ENCODE measurements at regions not wholly inside any gene's neighbourhood (a gene's known extent, or its start where the extent isn't known, plus 50 kb on each side); places are given as distances from the start of the nearest gene placed in this dataset.

GRCh38 chr18:60873708-60874107, 459.5 kb upstream of the CDH20 start:
- ATAC-seq = no peak
- TF ChIP-seq ARNTL (CRISPR knock-in tag; IDR thresholded peaks at IDR 0.05; ENCODE audit: borderline replicate concordance, low read depth) = no peak
- TF ChIP-seq ESRRG (CRISPR knock-in tag; IDR thresholded peaks at IDR 0.05) = no peak
- TF ChIP-seq CSDC2 (CRISPR knock-in tag; IDR thresholded peaks at IDR 0.05) = no peak
- TF ChIP-seq TCF4 (CRISPR knock-in tag; IDR thresholded peaks at IDR 0.05; ENCODE audit: borderline replicate concordance) = no peak
- no peak for TF ChIP-seq ZFP3 (CRISPR knock-in tag; IDR thresholded peaks at IDR 0.05)
- TF ChIP-seq ISL1 (CRISPR knock-in tag; IDR thresholded peaks at IDR 0.05) = peak; percentile 57
- no peak for TF ChIP-seq ZFP30 (CRISPR knock-in tag; IDR thresholded peaks at IDR 0.05)

DNA sequence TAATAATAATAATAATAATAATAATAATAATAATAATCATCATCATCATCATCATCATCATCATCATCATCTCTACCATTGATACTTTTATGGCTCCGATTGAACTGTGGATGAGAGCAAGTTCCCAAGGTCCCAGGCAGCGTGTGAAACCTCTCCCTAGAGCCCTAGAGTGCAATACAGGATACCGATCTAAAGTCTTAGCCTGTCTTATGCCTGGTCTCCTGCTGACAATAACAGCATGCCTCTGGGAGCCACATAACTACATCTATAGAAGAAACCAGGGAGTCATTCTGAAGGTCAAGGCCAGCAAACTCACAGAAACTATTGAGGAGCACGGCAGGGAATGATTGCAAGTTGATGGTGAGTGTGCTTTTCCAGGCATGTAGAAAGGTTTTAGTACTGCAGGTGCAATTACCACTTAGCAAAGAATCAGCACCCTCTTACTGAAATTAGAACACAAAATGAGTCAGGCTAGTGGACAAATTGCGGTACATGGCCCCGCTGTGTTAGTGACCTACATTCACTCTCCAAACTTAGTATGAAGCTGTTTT, 457.2 kb upstream of the CDH20 start:
- TF ChIP-seq GLIS3 (CRISPR knock-in tag; IDR thresholded peaks at IDR 0.05) = no peak
- TF ChIP-seq RARB (CRISPR knock-in tag; IDR thresholded peaks at IDR 0.05) = no peak
- no peak for TF ChIP-seq ISL1 (CRISPR knock-in tag; IDR thresholded peaks at IDR 0.05)
- TF ChIP-seq OSR1 (CRISPR knock-in tag; IDR thresholded peaks at IDR 0.05) = no peak
- no peak for TF ChIP-seq BACH2 (CRISPR knock-in tag; IDR thresholded peaks at IDR 0.05; ENCODE audit: borderline replicate concordance)
- TF ChIP-seq PPARA (CRISPR knock-in tag; IDR thresholded peaks at IDR 0.05; ENCODE audit: borderline replicate concordance) = no peak
- no peak for TF ChIP-seq ARNTL (CRISPR knock-in tag; IDR thresholded peaks at IDR 0.05; ENCODE audit: borderline replicate concordance, low read depth)
- no peak for TF ChIP-seq ZFP30 (CRISPR knock-in tag; IDR thresholded peaks at IDR 0.05)
- TF ChIP-seq TSHZ2 (CRISPR knock-in tag; IDR thresholded peaks at IDR 0.05) = no peak
- TF ChIP-seq ZNF8 (CRISPR knock-in tag; IDR thresholded peaks at IDR 0.05) = no peak
- no peak for TF ChIP-seq ZNF565 (CRISPR knock-in tag; conservative IDR thresholded peaks at IDR 0.05; ENCODE audit: low read depth)
- no peak for TF ChIP-seq ZNF70 (CRISPR knock-in tag; IDR thresholded peaks at IDR 0.05)
- no peak for TF ChIP-seq ZFP3 (CRISPR knock-in tag; IDR thresholded peaks at IDR 0.05)
- no peak for TF ChIP-seq ZC3H10 (CRISPR knock-in tag; IDR thresholded peaks at IDR 0.05)
- no peak for TF ChIP-seq TOX (CRISPR knock-in tag; IDR thresholded peaks at IDR 0.05; ENCODE audit: borderline replicate concordance)
- TF ChIP-seq, protein P1, sequence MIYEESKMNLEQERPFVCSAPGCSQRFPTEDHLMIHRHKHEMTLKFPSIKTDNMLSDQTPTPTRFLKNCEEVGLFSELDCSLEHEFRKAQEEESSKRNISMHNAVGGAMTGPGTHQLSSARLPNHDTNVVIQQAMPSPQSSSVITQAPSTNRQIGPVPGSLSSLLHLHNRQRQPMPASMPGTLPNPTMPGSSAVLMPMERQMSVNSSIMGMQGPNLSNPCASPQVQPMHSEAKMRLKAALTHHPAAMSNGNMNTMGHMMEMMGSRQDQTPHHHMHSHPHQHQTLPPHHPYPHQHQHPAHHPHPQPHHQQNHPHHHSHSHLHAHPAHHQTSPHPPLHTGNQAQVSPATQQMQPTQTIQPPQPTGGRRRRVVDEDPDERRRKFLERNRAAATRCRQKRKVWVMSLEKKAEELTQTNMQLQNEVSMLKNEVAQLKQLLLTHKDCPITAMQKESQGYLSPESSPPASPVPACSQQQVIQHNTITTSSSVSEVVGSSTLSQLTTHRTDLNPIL (CRISPR knock-in tag; IDR thresholded peaks at IDR 0.05; ENCODE audit: low read depth) = no peak
- no peak for ATAC-seq

DNA sequence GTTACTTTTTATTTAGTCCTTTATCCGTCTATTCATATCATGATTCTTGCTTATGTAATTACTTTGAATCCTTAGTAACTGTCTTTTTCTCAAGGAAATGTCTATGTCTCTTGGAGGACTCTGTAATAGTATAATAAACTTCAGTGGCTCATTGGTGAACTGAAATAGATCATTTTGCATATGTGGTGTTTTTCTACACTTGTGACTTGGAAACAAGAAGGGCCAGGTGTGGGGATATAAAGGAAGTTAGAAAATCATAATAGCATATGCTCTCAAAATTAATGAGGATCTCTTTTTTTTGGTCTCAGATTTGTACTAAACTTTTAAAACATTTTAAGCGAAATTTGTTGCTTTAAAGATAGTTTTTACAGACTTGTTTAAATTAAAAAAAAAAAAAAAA, 453.0 kb upstream of the CDH20 start:
- no peak for ATAC-seq
- TF ChIP-seq TSHZ2 (CRISPR knock-in tag; IDR thresholded peaks at IDR 0.05) (no peak), CSRNP3 (CRISPR knock-in tag; IDR thresholded peaks at IDR 0.05) (no peak), ZFP30 (CRISPR knock-in tag; IDR thresholded peaks at IDR 0.05) (no peak), CSDC2 (CRISPR knock-in tag; IDR thresholded peaks at IDR 0.05) (no peak), POU6F1 (CRISPR knock-in tag; IDR thresholded peaks at IDR 0.05; ENCODE audit: borderline replicate concordance, low read depth) (no peak), ZNF70 (CRISPR knock-in tag; IDR thresholded peaks at IDR 0.05) (no peak), PPARA (CRISPR knock-in tag; IDR thresholded peaks at IDR 0.05; ENCODE audit: borderline replicate concordance) (no peak), ARNTL (CRISPR knock-in tag; IDR thresholded peaks at IDR 0.05; ENCODE audit: borderline replicate concordance, low read depth) (no peak), GLIS3 (CRISPR knock-in tag; IDR thresholded peaks at IDR 0.05) (no peak)

All from SK-N-SH treated with all-trans-retinoic acid at 6 μM for 48 hours (cell line).